HCT116 (cell line): ENCODE measurements at regions not wholly inside any gene's neighbourhood (a gene's known extent, or its start where the extent isn't known, plus 50 kb on each side); places are given as distances from the start of the nearest gene placed in this dataset.

Experiments used
- CEBPB ChIP-seq: IDR thresholded peaks from 2 replicates; pipeline ENCODE4 v1.6.1; 2012; ENCODE audit warnings: low read depth
- EZH2phosphoT487 ChIP-seq: fragments of 200-600 bp; IDR thresholded peaks from 2 replicates; pipeline ENCODE4 v1.6.1; 2018; ENCODE audit warnings: antibody characterized with exemption, borderline replicate concordance
- FOSL1 ChIP-seq: IDR thresholded peaks from 2 replicates; pipeline ENCODE4 v1.6.1; 2012; ENCODE audit warnings: low read depth
- POLR2A ChIP-seq: IDR thresholded peaks from 2 replicates; pipeline ENCODE4 v1.7.0; 2011; ENCODE audit warnings: borderline replicate concordance; ENCODE audit not compliant: insufficient read depth, insufficient read length; ENCODE audit errors: extremely low read depth
- SIN3A ChIP-seq: IDR thresholded peaks from 2 replicates; pipeline ENCODE4 v1.6.1; 2012; ENCODE audit warnings: low read depth
- TF ChIP-seq, protein P1 (sequence below), 3 experiments: fragments of 200-600 bp in 1 of 3; sonication (generic) in 1 of 3; IDR thresholded peaks in 2 of 3; conservative IDR thresholded peaks in 1 of 3; 2 replicates each; pipeline ENCODE4 v1.5.1; 2012 to 2017; ENCODE audit warnings: low read depth in 2 of 3, low read length in 2 of 3, antibody characterized with exemption in 1 of 3, borderline replicate concordance in 1 of 3, control low read depth in 1 of 3, mild to moderate bottlenecking in 1 of 3, mixed read lengths in 1 of 3, mixed run types in 1 of 3, moderate library complexity in 1 of 3; ENCODE audit not compliant: insufficient read depth in 1 of 3

DNA sequence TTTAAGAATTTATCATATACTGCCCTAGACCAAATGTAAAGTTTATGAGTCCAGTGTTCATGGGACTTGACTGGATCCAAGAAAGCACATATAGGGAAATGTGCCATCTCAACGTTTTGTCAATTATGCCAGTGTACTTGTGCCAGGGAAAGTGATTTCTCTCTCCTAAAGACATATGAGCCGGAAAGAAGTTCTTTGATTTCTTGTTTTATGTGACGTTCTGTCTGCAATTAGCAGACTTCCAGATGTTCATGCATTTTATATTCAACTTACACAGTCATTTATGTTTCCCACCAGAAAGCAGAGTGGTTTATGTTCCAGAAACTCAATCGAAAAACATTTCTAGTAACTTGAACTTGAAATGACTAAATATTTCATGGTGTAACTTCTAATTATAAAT lies 203.8 kb downstream of the FAM170A start:
- no peak for TF ChIP-seq FOSL1
- no peak for TF ChIP-seq POLR2A
- TF ChIP-seq EZH2phosphoT487: no peak
- no peak for TF ChIP-seq SIN3A
- TF ChIP-seq, protein P1, sequence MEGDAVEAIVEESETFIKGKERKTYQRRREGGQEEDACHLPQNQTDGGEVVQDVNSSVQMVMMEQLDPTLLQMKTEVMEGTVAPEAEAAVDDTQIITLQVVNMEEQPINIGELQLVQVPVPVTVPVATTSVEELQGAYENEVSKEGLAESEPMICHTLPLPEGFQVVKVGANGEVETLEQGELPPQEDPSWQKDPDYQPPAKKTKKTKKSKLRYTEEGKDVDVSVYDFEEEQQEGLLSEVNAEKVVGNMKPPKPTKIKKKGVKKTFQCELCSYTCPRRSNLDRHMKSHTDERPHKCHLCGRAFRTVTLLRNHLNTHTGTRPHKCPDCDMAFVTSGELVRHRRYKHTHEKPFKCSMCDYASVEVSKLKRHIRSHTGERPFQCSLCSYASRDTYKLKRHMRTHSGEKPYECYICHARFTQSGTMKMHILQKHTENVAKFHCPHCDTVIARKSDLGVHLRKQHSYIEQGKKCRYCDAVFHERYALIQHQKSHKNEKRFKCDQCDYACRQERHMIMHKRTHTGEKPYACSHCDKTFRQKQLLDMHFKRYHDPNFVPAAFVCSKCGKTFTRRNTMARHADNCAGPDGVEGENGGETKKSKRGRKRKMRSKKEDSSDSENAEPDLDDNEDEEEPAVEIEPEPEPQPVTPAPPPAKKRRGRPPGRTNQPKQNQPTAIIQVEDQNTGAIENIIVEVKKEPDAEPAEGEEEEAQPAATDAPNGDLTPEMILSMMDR (IDR thresholded peaks at IDR 0.05 in 2 of 3, conservative IDR thresholded peaks at IDR 0.05 in 1 of 3; ENCODE audit: borderline replicate concordance in 1 of 3, insufficient read depth in 1 of 3, low read depth in 2 of 3, low read length in 2 of 3): no peak
- no peak for TF ChIP-seq CEBPB
